Natural killer cell treated with Interleukin-12 subunit alpha and Interleukin-12 subunit beta and Interleukin-15 and Interleukin-18, amount 100 ng/mL, for 72 hours (primary cell): ENCODE measurements at regions not wholly inside any gene's neighbourhood (a gene's known extent, or its start where the extent isn't known, plus 50 kb on each side); places are given as distances from the start of the nearest gene placed in this dataset.
"Not testable (repeated sequence)": the region's sequence is repeated elsewhere in the genome, so short reads cannot be mapped to it uniquely, and the experiment has no call there.

Experiments
- ATAC-seq, 2 donors: fragments of 150-1000 bp; cut with Tn5 transposase in 1 of 2; sonication (Bioruptor Pico), chemical (Tn5 transposase) in 1 of 2; 2 replicates each; pipeline ENCODE4 v1.10.0; 2021
- DNase-seq: peaks from one replicate; pipeline ENCODE4 v3.0.0; 2022; ENCODE audit warnings: low spot score
- H3K27ac Mint-ChIP-seq, 2 donors: 1 replicate in 1 of 2; 2 replicates in 1 of 2; pipeline ENCODE4 v1.8.0; 2022; ENCODE audit warnings: mixed read lengths in 2 of 2, mild to moderate bottlenecking in 1 of 2, moderate library complexity in 1 of 2
- H3K27me3 Mint-ChIP-seq, 2 donors: 1 replicate in 1 of 2; 2 replicates in 1 of 2; pipeline ENCODE4 v1.8.0; 2022; ENCODE audit warnings: mixed read lengths in 2 of 2
- H3K36me3 Mint-ChIP-seq: one replicate; pipeline ENCODE4 v1.8.0; 2022; ENCODE audit warnings: mixed read lengths
- H3K4me1 Mint-ChIP-seq, 2 donors: 1 replicate in 1 of 2; 2 replicates in 1 of 2; pipeline ENCODE4 v1.8.0; 2022; ENCODE audit warnings: low read depth in 2 of 2, mixed read lengths in 2 of 2, mild to moderate bottlenecking in 1 of 2
- H3K4me3 Mint-ChIP-seq: one replicate; pipeline ENCODE4 v1.8.0; 2022; ENCODE audit warnings: mixed read lengths
- H3K9me3 Mint-ChIP-seq: 2 replicates; pipeline ENCODE4 v1.8.0; 2022; ENCODE audit warnings: mixed read lengths

DNA sequence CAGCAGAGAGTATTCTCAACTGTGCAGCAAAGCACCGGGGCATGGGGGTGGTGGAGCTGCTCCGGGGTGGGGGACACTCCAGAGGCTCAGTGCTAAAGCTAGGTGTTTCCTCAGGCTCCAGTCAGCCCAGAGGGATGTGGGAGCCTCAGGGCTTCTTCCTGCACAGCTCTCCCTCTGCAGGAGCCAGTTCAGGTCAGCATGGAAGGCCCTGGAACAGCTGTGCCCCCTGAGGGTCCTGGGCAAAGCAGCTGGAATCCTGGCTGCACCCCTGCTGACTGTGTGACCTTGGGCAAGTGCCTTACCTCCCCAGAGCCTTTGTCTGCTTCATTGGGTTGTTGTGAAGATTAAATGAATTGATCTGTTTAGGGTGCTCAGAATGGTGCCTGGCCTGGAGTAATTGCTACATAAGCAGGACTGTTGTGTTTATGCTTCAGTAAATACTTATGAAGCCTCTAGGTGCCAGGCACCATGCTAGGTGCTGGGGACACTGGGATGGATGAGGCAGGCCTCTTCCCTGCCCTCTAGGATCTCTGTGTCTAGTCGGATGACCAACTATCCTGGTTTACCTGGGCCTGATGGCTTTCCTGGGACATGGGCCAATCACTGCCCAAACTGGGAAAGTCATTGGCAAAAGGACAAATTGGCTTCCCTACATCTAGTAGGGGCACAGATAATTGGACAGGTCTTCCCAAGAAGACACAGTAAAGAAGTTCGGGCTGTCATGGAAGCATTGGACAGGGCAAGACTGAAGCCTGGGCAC, 64.2 kb upstream of the LCTL start:
- DNase-seq (peak; percentile 25), ATAC-seq (no peak)
- Mint-ChIP-seq H3K4me3 (no peak overlapping the region), H3K36me3 (no peaks in the 10 kb centered on the region), H3K27me3 (no peaks in the 10 kb centered on the region), H3K27ac (no peak overlapping the region), H3K9me3 (no peaks in the 10 kb centered on the region), H3K4me1 (no peaks in the 10 kb centered on the region)

DNA sequence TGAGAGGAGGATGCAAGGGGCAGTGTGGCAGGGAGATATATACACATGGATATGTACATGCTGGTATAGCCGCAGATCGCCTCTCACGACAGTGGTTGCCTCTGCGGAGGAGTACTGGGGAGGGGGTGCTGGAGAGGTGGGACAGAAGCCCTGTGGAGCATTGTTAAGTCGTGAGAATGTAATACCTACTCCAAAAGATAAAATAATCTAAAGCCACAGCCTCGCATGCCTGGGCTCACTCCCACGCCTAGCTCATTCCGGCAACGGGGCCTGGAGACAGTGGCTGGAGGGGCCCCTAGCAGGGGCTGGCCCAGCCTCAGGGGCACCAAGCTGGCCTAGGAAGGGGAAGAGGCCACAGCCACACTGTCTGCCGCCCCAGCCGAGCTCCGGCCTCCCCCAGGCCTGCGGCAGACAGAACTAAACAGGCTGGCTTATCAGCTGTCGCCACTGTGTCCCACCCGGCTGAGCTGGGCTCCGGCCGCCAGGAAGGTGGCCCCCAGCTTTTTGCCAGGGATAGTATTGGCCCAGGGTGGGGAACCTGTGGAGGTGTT, 65.1 kb upstream of the LCTL start:
- H3K27ac Mint-ChIP-seq: no peak overlapping the region
- no peaks in the 10 kb centered on the region for H3K27me3 Mint-ChIP-seq
- ATAC-seq: no peak
- no peaks in the 10 kb centered on the region for H3K9me3 Mint-ChIP-seq
- DNase-seq: peak; percentile 39
- no peaks in the 10 kb centered on the region for H3K36me3 Mint-ChIP-seq
- no peaks in the 10 kb centered on the region for H3K4me1 Mint-ChIP-seq
- H3K4me3 Mint-ChIP-seq: no peak overlapping the region

DNA sequence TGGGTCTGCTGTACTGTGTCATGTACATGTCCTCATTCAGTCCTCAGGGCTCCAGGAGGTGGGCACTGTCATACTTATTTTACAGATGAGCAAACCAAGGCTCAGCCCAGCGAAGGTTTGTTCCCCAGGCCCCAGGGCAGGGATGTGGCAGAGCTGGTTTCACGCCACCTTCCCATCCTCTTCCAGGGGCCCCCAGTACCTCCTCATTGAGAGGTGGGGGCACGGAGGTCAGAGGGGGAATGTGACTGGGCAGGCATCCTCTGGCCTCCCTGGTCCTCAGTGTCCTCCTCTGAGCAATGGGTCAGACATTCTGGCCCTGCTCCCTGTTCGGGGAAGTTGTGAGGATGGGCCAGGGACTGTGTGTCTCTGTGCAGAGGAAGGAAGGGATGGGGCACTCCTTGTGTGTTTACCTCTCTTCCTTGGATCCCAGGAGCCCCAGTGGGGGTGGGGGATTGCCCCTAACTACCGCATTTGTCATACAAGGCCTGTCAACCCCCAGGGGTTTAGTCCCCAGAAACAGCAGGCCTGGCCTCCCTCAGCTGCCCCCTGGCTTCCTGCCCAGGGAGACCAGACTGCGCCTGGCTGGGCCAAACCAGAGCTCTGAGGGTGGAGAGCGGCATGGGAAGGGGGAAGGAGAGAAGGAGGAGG, 65.9 kb upstream of the LCTL start:
- Mint-ChIP-seq H3K4me1 (no peaks in the 10 kb centered on the region), H3K9me3 (no peaks in the 10 kb centered on the region), H3K27ac (no peak overlapping the region), H3K27me3 (no peaks in the 10 kb centered on the region), H3K36me3 (no peaks in the 10 kb centered on the region), H3K4me3 (no peak overlapping the region)
- ATAC-seq: no peak
- DNase-seq: peak; percentile 45

DNA sequence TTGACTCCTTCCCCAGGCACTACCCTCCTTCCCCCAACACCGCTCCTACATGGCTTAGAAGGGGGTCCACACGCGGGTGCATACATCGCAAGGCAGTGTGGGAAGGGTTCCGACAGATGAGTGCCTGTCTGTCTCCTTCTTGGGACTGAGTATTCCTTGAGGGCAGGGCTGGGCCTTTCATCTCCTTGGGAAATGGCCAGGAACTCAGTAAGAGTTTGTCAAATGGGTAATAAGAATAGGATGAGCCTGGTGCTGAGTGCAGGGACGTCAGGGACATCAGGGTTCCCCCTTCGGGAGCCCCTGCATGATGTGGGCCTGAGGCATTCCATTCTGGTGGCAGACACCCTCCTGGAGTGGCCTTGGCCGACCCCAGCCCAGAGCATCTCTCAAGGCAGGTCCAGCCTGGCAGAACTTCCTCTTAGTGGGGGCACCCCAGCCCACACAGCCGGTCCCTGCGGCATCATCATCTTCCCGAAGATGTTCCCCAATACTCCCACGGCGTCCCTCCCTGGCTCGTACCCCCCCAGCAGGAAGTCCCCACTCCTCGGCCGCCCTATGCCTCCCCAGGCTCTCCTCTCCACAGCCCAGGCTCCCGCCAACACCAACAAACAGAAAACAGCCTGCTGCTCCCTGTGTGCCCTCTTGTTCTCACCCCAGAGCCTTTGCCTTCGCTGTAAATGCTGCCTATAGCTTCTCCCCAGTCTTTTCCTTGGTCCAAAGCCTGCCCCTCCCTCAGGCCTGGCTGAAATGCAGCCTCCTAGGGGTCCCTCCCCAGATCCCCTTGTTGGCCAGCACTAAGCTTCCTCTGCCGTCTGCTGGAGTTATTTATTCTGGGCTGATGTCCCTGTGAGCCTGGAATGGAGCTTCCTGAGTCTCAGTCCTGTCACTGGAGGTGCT, 67.5 kb upstream of the LCTL start:
- Mint-ChIP-seq H3K4me3 (no peak overlapping the region), H3K9me3 (no peaks in the 10 kb centered on the region), H3K27me3 (no peaks in the 10 kb centered on the region), H3K4me1 (peaks cover 4 to 6% of the 10 kb centered on the region in 2 donors), H3K27ac (no peak overlapping the region), H3K36me3 (no peaks in the 10 kb centered on the region)
- ATAC-seq: no peak
- peak; percentile 29 for DNase-seq

- no peak for DNase-seq
- no peaks in the 10 kb centered on the region for H3K27me3 Mint-ChIP-seq
- no peaks in the 10 kb centered on the region for H3K9me3 Mint-ChIP-seq
- H3K27ac Mint-ChIP-seq: no peak overlapping the region
- no peaks in the 10 kb centered on the region for H3K36me3 Mint-ChIP-seq
- no peak for ATAC-seq
- H3K4me3 Mint-ChIP-seq: no peak overlapping the region
- peaks cover 8 to 10% of the 10 kb centered on the region in 2 donors for H3K4me1 Mint-ChIP-seq
These were observed 68.1 kb upstream of the LCTL start for GRCh38 chr15:66633938-66634250.

GRCh38 chr15:66634540-66634939, 67.5 kb upstream of the SMAD6 start:
- Mint-ChIP-seq H3K27me3 (no peaks in the 10 kb centered on the region), H3K27ac (no peak overlapping the region), H3K4me3 (no peak overlapping the region), H3K9me3 (no peaks in the 10 kb centered on the region), H3K4me1 (peaks cover 8 to 10% of the 10 kb centered on the region in 2 donors), H3K36me3 (no peaks in the 10 kb centered on the region)
- DNase-seq: peak; percentile 12
- ATAC-seq: no peak

- Mint-ChIP-seq H3K4me1 (peaks cover 8 to 10% of the 10 kb centered on the region in 2 donors), H3K36me3 (no peaks in the 10 kb centered on the region), H3K4me3 (no peak overlapping the region), H3K9me3 (no peaks in the 10 kb centered on the region), H3K27me3 (no peaks in the 10 kb centered on the region), H3K27ac (no peak overlapping the region)
- no peak for ATAC-seq
- DNase-seq: no peak
These were observed 67.0 kb upstream of the SMAD6 start for GRCh38 chr15:66635006-66635405.

DNA sequence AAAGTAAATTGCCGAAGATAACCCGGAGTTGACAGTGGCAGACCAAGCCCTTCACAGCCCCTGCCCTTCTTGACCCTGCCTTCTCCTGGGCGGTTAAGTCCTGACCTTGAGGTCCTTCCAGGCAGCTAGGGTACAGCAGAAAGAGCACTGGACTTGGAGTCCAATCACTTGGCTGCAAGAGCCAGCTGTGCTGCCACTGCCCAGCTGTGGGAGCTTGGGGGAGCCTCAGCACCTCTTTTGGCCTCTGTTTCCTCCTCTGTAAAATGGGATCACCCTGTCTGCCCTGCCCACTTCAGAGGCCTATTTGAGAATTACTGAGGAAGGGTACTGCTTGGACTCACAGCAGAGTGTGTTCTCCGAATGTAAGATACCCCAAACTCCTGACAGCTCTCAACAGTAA, 66.2 kb upstream of the SMAD6 start:
- Mint-ChIP-seq H3K36me3 (no peaks in the 10 kb centered on the region), H3K27me3 (no peaks in the 10 kb centered on the region)

DNA sequence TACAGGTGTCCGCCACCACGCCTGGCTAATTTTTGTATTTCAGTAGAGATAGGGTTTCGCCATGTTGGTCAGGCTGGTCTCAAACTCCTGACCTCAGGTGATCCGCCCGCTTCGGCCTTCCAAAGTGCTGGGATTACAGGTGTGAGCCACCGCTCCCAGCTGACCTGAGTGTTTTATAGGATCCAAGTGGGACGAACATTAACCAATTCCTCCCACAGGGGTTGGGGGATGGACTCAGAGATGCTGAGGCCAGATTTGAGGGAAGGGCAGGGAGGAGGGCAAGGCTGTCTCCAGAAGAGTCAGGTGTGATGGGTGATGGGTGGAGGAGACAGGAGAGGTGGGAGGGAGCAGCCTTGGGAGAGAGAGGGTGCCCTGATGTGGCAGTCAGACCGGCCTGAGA, 65.0 kb upstream of the SMAD6 start:
- H3K4me1 Mint-ChIP-seq: peaks cover 8 to 10% of the 10 kb centered on the region in 2 donors
- H3K27me3 Mint-ChIP-seq, H3K27ac Mint-ChIP-seq, H3K4me3 Mint-ChIP-seq, ATAC-seq, H3K9me3 Mint-ChIP-seq, H3K36me3 Mint-ChIP-seq: not testable (repeated sequence)
- peak; percentile 45 for DNase-seq

More for the DNA sequence above, 66.2 kb upstream of the SMAD6 start:
- Mint-ChIP-seq H3K4me1 (peaks cover 8 to 10% of the 10 kb centered on the region in 2 donors), H3K9me3 (no peaks in the 10 kb centered on the region), H3K4me3 (no peak overlapping the region), H3K27ac (no peak overlapping the region)
- ATAC-seq: no peak
- peak; percentile 53 for DNase-seq

DNA sequence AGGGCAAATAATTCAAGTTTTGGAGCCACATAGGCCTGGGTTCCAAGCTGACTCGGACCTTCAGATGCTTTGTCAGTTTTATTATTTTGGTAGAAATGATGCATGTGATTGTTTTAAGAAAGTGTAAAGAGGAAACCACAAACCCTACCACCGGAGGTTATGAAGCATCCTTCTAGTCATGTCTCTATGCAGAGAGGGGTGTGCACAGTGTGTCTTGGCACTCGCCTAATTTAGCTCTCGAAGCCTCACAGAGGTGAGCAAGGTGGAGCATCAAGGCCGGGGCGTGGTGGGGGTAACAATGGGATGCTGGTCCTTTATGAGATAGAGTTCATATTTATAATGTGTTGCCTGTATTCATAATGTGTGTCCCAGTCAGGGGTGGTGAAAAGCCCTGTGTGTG, 63.7 kb upstream of the SMAD6 start:
- no peak overlapping the region for H3K27ac Mint-ChIP-seq

GRCh38 chr15:66641485-66642315, 60.3 kb upstream of the SMAD6 start:
- ATAC-seq (no peak), DNase-seq (no peak)
- Mint-ChIP-seq H3K27me3 (no peaks in the 10 kb centered on the region), H3K9me3 (no peaks in the 10 kb centered on the region), H3K4me3 (no peak overlapping the region), H3K27ac (no peak overlapping the region), H3K36me3 (no peaks in the 10 kb centered on the region), H3K4me1 (peaks cover 8 to 10% of the 10 kb centered on the region in 2 donors)

More for the DNA sequence above, 63.7 kb upstream of the SMAD6 start:
- ATAC-seq: peak; percentile 66 to 71
- H3K4me3 Mint-ChIP-seq: no peak overlapping the region
- H3K4me1 Mint-ChIP-seq: peaks cover 8 to 10% of the 10 kb centered on the region in 2 donors
- DNase-seq: peak; percentile 44
- no peaks in the 10 kb centered on the region for H3K36me3 Mint-ChIP-seq
- H3K9me3 Mint-ChIP-seq: no peaks in the 10 kb centered on the region
- no peaks in the 10 kb centered on the region for H3K27me3 Mint-ChIP-seq

DNA sequence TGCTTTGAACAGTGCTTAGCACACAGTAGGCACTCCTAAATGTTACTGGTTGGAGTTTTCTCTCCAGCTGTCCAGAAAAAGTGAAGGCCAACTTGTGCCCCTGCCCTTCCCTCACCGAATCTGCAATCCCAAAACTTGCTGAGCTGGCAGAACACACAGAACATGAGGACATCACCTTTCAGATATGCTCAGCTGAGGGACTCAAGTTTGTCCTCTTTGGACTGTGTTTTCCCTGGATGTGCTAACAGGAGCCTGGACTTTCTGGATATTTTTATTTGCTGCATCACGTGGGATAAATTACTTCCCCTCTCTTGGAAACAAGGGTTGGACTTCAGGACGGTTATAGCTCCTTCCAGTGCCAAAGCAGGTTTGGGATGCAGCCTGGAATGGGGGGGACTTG, 59.5 kb upstream of the SMAD6 start:
- Mint-ChIP-seq H3K27me3 (no peaks in the 10 kb centered on the region), H3K36me3 (no peaks in the 10 kb centered on the region), H3K27ac (no peak overlapping the region), H3K9me3 (no peaks in the 10 kb centered on the region), H3K4me3 (no peak overlapping the region), H3K4me1 (peaks cover 8 to 10% of the 10 kb centered on the region in 2 donors)
- ATAC-seq (no peak), DNase-seq (peak; percentile 55)

DNA sequence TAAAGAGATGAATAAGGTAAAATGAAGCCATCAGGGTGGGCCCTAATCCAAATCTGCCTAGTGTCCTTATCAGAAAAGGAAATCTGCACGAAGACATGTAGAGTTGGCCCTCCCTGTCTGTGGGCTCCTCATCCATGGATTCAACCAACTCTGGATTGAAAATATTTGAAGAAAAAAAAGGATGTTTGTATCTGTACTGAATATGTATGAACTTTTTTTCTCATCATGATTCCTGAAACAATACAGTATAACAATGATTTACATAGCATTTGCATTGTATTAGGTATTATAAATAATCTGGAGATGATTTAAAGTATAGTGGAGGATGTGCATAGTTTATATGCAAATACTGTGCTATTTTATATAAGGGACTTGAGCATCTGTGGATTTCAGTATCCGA, 59.0 kb upstream of the SMAD6 start:
- ATAC-seq (no peak), DNase-seq (no peak)
- H3K27me3 Mint-ChIP-seq: no peaks in the 10 kb centered on the region
- H3K4me1 Mint-ChIP-seq: peaks cover 6 to 7% of the 10 kb centered on the region in 2 donors
- H3K27ac Mint-ChIP-seq: no peak overlapping the region
- no peak overlapping the region for H3K4me3 Mint-ChIP-seq
- no peaks in the 10 kb centered on the region for H3K9me3 Mint-ChIP-seq
- no peaks in the 10 kb centered on the region for H3K36me3 Mint-ChIP-seq
